Neural cell (in vitro differentiated cells): ENCODE measurements at regions not wholly inside any gene's neighbourhood (a gene's known extent, or its start where the extent isn't known, plus 50 kb on each side); places are given as distances from the start of the nearest gene placed in this dataset.

Experiments used
- H2AFZ ChIP-seq: fragments of 200-600, 300-800 bp; sonication (generic), shearing (Covaris generic); 2 replicates; pipeline ENCODE4 v1.6.0; 2014; ENCODE audit warnings: low read depth, mild to moderate bottlenecking, antibody characterized with exemption, low read length, moderate library complexity
- H3F3A ChIP-seq: fragments of 200-600 bp; shearing (Covaris generic); 2 replicates; pipeline ENCODE4 v1.6.1; 2016; ENCODE audit warnings: mild to moderate bottlenecking, moderate library complexity, mixed read lengths, antibody characterized with exemption, low read length; ENCODE audit not compliant: insufficient read depth, poor library complexity, severe bottlenecking
- H3K27ac ChIP-seq: fragments of 200-600, 300-800 bp; sonication (generic), shearing (Covaris generic); 2 replicates; pipeline ENCODE4 v1.5.1; 2014; ENCODE audit warnings: mild to moderate bottlenecking, low read length, moderate library complexity
- H3K27me3 ChIP-seq: fragments of 300-800, 200-600 bp; sonication (generic), shearing (Covaris generic); 2 replicates; pipeline ENCODE4 v1.6.0; 2014; ENCODE audit warnings: mild to moderate bottlenecking, low read depth, low read length, moderate library complexity; ENCODE audit not compliant: insufficient read depth
- H3K36me3 ChIP-seq: fragments of 300-800, 200-600 bp; sonication (generic), shearing (Covaris generic); 2 replicates; pipeline ENCODE4 v1.5.1; 2014; ENCODE audit warnings: mild to moderate bottlenecking, antibody characterized with exemption, low read length, moderate library complexity; ENCODE audit not compliant: insufficient read depth
- H3K4me2 ChIP-seq: fragments of 300-800, 200-600 bp; sonication (generic), shearing (Covaris generic); 2 replicates; pipeline ENCODE4 v1.6.0; 2014; ENCODE audit warnings: mild to moderate bottlenecking, low read length
- H3K4me3 ChIP-seq: fragments of 300-800, 200-600 bp; sonication (generic), shearing (Covaris generic); 2 replicates; pipeline ENCODE4 v1.5.1; 2014; ENCODE audit warnings: mild to moderate bottlenecking, low read length, moderate library complexity
- H3K79me2 ChIP-seq: fragments of 200-600 bp; shearing (Covaris generic); replicated peaks from 2 replicates; pipeline ENCODE4 v1.6.0; 2014; ENCODE audit warnings: mild to moderate bottlenecking, low read length, moderate library complexity; ENCODE audit not compliant: insufficient read depth
- H3K9ac ChIP-seq: fragments of 300-800, 200-600 bp; sonication (generic), shearing (Covaris generic); 2 replicates; pipeline ENCODE4 v1.6.1; 2016; ENCODE audit warnings: mild to moderate bottlenecking, low read length, mixed read lengths
- H3K9me2 ChIP-seq: fragments of 200-600 bp; shearing (Covaris generic); 2 replicates; pipeline ENCODE4 v1.6.1; 2016; ENCODE audit warnings: mild to moderate bottlenecking, low read length, mixed read lengths; ENCODE audit not compliant: insufficient read depth
- H3K9me3 ChIP-seq: fragments of 200-600, 300-800 bp; sonication (generic), shearing (Covaris generic); 2 replicates; pipeline ENCODE4 v1.6.1; 2016; ENCODE audit warnings: mild to moderate bottlenecking, mixed run types, low read length, moderate library complexity, mixed read lengths
- H4K20me1 ChIP-seq: fragments of 200-600 bp; shearing (Covaris generic); 2 replicates; pipeline ENCODE4 v1.6.1; 2016; ENCODE audit warnings: mild to moderate bottlenecking, mixed run types; ENCODE audit not compliant: insufficient read depth
- EP300 ChIP-seq: fragments of 450-650 bp; conservative IDR thresholded peaks from 2 replicates; pipeline ENCODE4 v1.6.1; 2014; ENCODE audit warnings: antibody characterized with exemption, mild to moderate bottlenecking, moderate library complexity; ENCODE audit not compliant: poor library complexity, severe bottlenecking
- EZH2 ChIP-seq: fragments of 200-600, 300-800 bp; shearing (Covaris generic), sonication (generic); IDR thresholded peaks from 2 replicates; pipeline ENCODE4 v1.6.1; 2014; ENCODE audit warnings: antibody characterized with exemption, low read length, borderline replicate concordance, mild to moderate bottlenecking; ENCODE audit not compliant: insufficient read depth, poor library complexity, severe bottlenecking
- MXI1 ChIP-seq: fragments of 450-650 bp; conservative IDR thresholded peaks from 2 replicates; pipeline ENCODE4 v1.6.1; 2014; ENCODE audit warnings: antibody characterized with exemption, mild to moderate bottlenecking; ENCODE audit not compliant: poor library complexity, severe bottlenecking
- POLR2AphosphoS5 ChIP-seq: IDR thresholded peaks from 2 replicates; pipeline ENCODE4 v1.6.1; 2012
- RAD21 ChIP-seq: fragments of 450-650 bp; conservative IDR thresholded peaks from 2 replicates; pipeline ENCODE4 v1.6.1; 2014; ENCODE audit warnings: antibody characterized with exemption, mild to moderate bottlenecking, moderate library complexity
- SMC3 ChIP-seq: fragments of 450-650 bp; conservative IDR thresholded peaks from 2 replicates; pipeline ENCODE4 v1.6.1; 2014; ENCODE audit warnings: antibody characterized with exemption, mild to moderate bottlenecking, moderate library complexity; ENCODE audit not compliant: poor library complexity
- TAF1 ChIP-seq: IDR thresholded peaks from 2 replicates; pipeline ENCODE4 v1.6.1; 2012; ENCODE audit warnings: low read depth
- TF ChIP-seq, protein P1 (sequence below): fragments of 450-650 bp; IDR thresholded peaks from 2 replicates; pipeline ENCODE4 v1.5.1; 2014; ENCODE audit warnings: antibody characterized with exemption, mild to moderate bottlenecking, moderate library complexity; ENCODE audit not compliant: poor library complexity, severe bottlenecking
- TF ChIP-seq, protein P2 (sequence below): IDR thresholded peaks from 2 replicates; pipeline ENCODE4 v1.6.1; 2012; ENCODE audit warnings: borderline replicate concordance

DNA sequence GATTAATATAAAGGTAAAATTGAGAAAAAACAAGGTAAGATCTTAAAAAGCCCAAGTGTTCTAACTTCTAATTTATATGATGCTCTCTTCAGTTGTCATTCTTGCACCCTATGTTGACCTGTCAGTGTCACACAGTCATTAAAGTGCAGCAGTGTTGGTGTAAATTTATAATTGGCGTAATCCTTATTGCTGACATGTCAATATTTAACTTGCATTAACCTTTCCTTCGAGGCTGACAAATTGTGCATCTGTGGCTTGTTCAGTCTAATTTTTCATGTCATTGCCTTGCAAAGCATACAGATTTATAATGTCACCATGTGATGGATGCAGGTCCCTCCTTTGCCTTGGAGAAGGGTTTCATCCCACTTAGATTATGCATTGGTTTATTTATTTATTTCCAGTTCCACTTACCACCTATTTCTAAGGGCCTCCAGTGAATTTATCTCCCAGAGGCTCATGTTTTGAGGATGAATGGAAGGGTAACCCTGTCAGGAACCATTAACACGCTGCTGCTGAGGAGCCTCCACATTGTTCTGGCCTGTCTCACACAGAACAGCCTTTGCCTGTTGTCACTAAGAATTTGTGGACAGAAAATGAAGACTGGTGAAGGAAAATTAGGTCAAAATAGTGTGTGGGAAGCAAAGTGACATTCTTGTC, 1098.5 kb upstream of the LCORL start:
- Histone ChIP-seq H4K20me1 (no peaks in the 10 kb centered on the region), H3K9me2 (no peaks in the 10 kb centered on the region), H3K27ac (no peak overlapping the region), H3K9me3 (no peaks in the 10 kb centered on the region), H2AFZ (no peak overlapping the region), H3K4me3 (no peak overlapping the region), H3K4me2 (no peak overlapping the region), H3K27me3 (no peaks in the 10 kb centered on the region), H3F3A (no peaks in the 10 kb centered on the region), H3K36me3 (no peaks in the 10 kb centered on the region), H3K9ac (no peak overlapping the region), H3K79me2 (no peaks in the 10 kb centered on the region)
- TF ChIP-seq POLR2AphosphoS5 = no peak
- TF ChIP-seq, protein P1, sequence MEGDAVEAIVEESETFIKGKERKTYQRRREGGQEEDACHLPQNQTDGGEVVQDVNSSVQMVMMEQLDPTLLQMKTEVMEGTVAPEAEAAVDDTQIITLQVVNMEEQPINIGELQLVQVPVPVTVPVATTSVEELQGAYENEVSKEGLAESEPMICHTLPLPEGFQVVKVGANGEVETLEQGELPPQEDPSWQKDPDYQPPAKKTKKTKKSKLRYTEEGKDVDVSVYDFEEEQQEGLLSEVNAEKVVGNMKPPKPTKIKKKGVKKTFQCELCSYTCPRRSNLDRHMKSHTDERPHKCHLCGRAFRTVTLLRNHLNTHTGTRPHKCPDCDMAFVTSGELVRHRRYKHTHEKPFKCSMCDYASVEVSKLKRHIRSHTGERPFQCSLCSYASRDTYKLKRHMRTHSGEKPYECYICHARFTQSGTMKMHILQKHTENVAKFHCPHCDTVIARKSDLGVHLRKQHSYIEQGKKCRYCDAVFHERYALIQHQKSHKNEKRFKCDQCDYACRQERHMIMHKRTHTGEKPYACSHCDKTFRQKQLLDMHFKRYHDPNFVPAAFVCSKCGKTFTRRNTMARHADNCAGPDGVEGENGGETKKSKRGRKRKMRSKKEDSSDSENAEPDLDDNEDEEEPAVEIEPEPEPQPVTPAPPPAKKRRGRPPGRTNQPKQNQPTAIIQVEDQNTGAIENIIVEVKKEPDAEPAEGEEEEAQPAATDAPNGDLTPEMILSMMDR = no peak
- TF ChIP-seq EP300 = no peak
- no peak for TF ChIP-seq RAD21

DNA sequence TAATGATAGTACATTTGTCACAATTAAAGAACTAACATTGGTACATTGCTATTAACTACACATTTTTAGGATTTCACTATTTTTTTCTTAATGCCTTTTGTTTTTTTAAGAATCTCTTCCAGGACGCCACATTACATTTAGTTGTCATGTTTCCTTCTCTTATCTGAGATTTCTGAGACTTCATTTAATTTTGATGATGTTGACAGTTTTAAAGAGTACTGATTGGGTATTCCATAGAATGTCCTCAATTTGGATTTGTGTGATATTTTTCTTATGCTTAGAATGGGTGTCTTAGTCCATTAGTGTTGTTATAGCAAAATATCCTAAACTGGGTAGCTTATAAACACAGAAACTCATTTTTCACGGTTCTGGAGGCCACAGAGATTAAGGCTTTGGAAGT, 1095.5 kb upstream of the LCORL start:
- TF ChIP-seq RAD21 (no peak), POLR2AphosphoS5 (no peak)
- H3K4me2 ChIP-seq = no peak overlapping the region
- no peaks in the 10 kb centered on the region for H3K79me2 ChIP-seq
- no peak overlapping the region for H3K4me3 ChIP-seq
- H3K9me2 ChIP-seq = no peaks in the 10 kb centered on the region
- H3K27ac ChIP-seq = no peak overlapping the region
- H3K9ac ChIP-seq = no peak overlapping the region
- H3K27me3 ChIP-seq = no peaks in the 10 kb centered on the region
- no peak overlapping the region for H2AFZ ChIP-seq
- H3K36me3 ChIP-seq = no peaks in the 10 kb centered on the region
- H3F3A ChIP-seq = no peaks in the 10 kb centered on the region
- no peaks in the 10 kb centered on the region for H3K9me3 ChIP-seq
- H4K20me1 ChIP-seq = no peaks in the 10 kb centered on the region

DNA sequence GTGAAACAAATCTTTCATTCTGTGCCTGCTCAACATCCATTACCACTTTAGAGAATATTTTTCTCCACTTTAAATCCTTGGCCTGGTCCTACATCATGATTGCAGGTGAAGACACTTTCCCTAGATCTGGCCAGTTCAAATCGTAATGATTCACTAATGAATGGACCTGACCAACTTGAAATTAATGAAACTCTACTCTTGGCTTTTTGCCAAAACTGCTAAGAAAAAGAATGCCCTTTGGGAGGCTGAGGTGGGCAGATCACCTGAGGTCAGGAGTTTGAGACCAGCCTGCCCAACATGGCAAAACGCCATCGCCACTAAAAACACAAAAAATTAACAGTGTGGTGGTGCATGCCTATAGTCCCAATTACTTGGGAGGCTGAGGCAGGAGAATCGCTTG, 1082.6 kb upstream of the LCORL start:
- H2AFZ ChIP-seq = no peak overlapping the region
- H3K9me3 ChIP-seq = no peaks in the 10 kb centered on the region
- H3K79me2 ChIP-seq = no peaks in the 10 kb centered on the region
- TF ChIP-seq EZH2 = no peak
- no peak for TF ChIP-seq MXI1
- TF ChIP-seq TAF1 = no peak
- TF ChIP-seq POLR2AphosphoS5 = no peak
- no peak for TF ChIP-seq EP300
- TF ChIP-seq SMC3 = no peak
- TF ChIP-seq, protein P1 = no peak
- TF ChIP-seq, protein P2, sequence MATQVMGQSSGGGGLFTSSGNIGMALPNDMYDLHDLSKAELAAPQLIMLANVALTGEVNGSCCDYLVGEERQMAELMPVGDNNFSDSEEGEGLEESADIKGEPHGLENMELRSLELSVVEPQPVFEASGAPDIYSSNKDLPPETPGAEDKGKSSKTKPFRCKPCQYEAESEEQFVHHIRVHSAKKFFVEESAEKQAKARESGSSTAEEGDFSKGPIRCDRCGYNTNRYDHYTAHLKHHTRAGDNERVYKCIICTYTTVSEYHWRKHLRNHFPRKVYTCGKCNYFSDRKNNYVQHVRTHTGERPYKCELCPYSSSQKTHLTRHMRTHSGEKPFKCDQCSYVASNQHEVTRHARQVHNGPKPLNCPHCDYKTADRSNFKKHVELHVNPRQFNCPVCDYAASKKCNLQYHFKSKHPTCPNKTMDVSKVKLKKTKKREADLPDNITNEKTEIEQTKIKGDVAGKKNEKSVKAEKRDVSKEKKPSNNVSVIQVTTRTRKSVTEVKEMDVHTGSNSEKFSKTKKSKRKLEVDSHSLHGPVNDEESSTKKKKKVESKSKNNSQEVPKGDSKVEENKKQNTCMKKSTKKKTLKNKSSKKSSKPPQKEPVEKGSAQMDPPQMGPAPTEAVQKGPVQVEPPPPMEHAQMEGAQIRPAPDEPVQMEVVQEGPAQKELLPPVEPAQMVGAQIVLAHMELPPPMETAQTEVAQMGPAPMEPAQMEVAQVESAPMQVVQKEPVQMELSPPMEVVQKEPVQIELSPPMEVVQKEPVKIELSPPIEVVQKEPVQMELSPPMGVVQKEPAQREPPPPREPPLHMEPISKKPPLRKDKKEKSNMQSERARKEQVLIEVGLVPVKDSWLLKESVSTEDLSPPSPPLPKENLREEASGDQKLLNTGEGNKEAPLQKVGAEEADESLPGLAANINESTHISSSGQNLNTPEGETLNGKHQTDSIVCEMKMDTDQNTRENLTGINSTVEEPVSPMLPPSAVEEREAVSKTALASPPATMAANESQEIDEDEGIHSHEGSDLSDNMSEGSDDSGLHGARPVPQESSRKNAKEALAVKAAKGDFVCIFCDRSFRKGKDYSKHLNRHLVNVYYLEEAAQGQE = no peak
- TF ChIP-seq RAD21 = no peak
- no peak overlapping the region for H3K4me3 ChIP-seq
- H4K20me1 ChIP-seq = no peaks in the 10 kb centered on the region
- no peak overlapping the region for H3K4me2 ChIP-seq
- H3K27ac ChIP-seq = no peak overlapping the region
- no peaks in the 10 kb centered on the region for H3F3A ChIP-seq
- H3K9me2 ChIP-seq = no peaks in the 10 kb centered on the region
- H3K36me3 ChIP-seq = no peaks in the 10 kb centered on the region
- no peak overlapping the region for H3K9ac ChIP-seq
- no peaks in the 10 kb centered on the region for H3K27me3 ChIP-seq
